MM.1S (cell line): ENCODE measurements at regions not wholly inside any gene's neighbourhood (a gene's known extent, or its start where the extent isn't known, plus 50 kb on each side); places are given as distances from the start of the nearest gene placed in this dataset.

Experiments
- DNase-seq: peaks from one replicate; pipeline ENCODE4 v3.0.0-alpha.2; 2015
- H2AFZ ChIP-seq: fragments of 300-600 bp; sonication (generic); 2 replicates; pipeline ENCODE4 v1.6.0; 2016; ENCODE audit warnings: antibody characterized with exemption, low read length
- H3F3A ChIP-seq: fragments of 300-600 bp; sonication (generic); 2 replicates; pipeline ENCODE4 v1.6.1; 2016; ENCODE audit warnings: mild to moderate bottlenecking, antibody characterized with exemption, low read length, moderate library complexity, mixed read lengths; ENCODE audit not compliant: insufficient read depth
- H3K27ac ChIP-seq: fragments of 300-600 bp; sonication (generic); 2 replicates; pipeline ENCODE4 v1.5.1; 2016; ENCODE audit warnings: mild to moderate bottlenecking, low read length
- H3K27me3 ChIP-seq: fragments of 300-600 bp; sonication (generic); replicated peaks from 2 replicates; pipeline ENCODE4 v1.6.0; 2016; ENCODE audit warnings: low read length; ENCODE audit not compliant: insufficient read depth
- H3K36me3 ChIP-seq: fragments of 300-600 bp; sonication (generic); replicated peaks from 2 replicates; pipeline ENCODE4 v1.6.1; 2016; ENCODE audit warnings: mild to moderate bottlenecking, low read length, mixed read lengths; ENCODE audit not compliant: insufficient read depth
- H3K4me1 ChIP-seq: fragments of 300-600 bp; sonication (generic); 2 replicates; pipeline ENCODE4 v1.6.1; 2016; ENCODE audit warnings: low read length, mixed read lengths
- H3K4me2 ChIP-seq: fragments of 300-600 bp; sonication (generic); 2 replicates; pipeline ENCODE4 v1.6.0; 2016; ENCODE audit warnings: low read depth, low read length
- H3K4me3 ChIP-seq: fragments of 300-600 bp; sonication (generic); 2 replicates; pipeline ENCODE4 v1.5.1; 2016; ENCODE audit warnings: low read length, mixed read lengths
- H3K79me2 ChIP-seq: fragments of 300-600 bp; sonication (generic); 2 replicates; pipeline ENCODE4 v1.6.1; 2016; ENCODE audit warnings: mixed run types, low read length, mixed read lengths
- H3K9ac ChIP-seq: fragments of 300-600 bp; sonication (generic); 2 replicates; pipeline ENCODE4 v1.6.1; 2016; ENCODE audit warnings: low read length, mixed read lengths
- H3K9me2 ChIP-seq: fragments of 300-600 bp; sonication (generic); replicated peaks from 2 replicates; pipeline ENCODE4 v1.6.1; 2016; ENCODE audit warnings: mild to moderate bottlenecking, low read length, mixed read lengths; ENCODE audit not compliant: insufficient read depth
- H3K9me3 ChIP-seq: fragments of 300-600 bp; sonication (generic); replicated peaks from 2 replicates; pipeline ENCODE4 v1.6.1; 2016; ENCODE audit warnings: mild to moderate bottlenecking, low read length, mixed read lengths; ENCODE audit not compliant: insufficient read depth
- H4K20me1 ChIP-seq: fragments of 300-600 bp; sonication (generic); 2 replicates; pipeline ENCODE4 v1.6.1; 2016; ENCODE audit warnings: mild to moderate bottlenecking, low read length, moderate library complexity, mixed read lengths; ENCODE audit not compliant: insufficient read depth
- EZH2 ChIP-seq: fragments of 300-600 bp; sonication (generic); optimal IDR thresholded peaks from 2 replicates; pipeline ENCODE3; 2017; ENCODE audit warnings: low read depth, mild to moderate bottlenecking, antibody characterized with exemption, low read length, mixed read lengths
- EZH2phosphoT487 ChIP-seq: fragments of 300-600 bp; sonication (generic); IDR thresholded peaks from 2 replicates; pipeline ENCODE4 v1.6.1; 2018; ENCODE audit warnings: antibody characterized with exemption, low read length
- TF ChIP-seq, protein P1 (sequence below): fragments of 300-600 bp; sonication (generic); IDR thresholded peaks from 2 replicates; pipeline ENCODE4 v1.5.1; 2016; ENCODE audit warnings: antibody characterized with exemption, low read length, mixed read lengths

DNA sequence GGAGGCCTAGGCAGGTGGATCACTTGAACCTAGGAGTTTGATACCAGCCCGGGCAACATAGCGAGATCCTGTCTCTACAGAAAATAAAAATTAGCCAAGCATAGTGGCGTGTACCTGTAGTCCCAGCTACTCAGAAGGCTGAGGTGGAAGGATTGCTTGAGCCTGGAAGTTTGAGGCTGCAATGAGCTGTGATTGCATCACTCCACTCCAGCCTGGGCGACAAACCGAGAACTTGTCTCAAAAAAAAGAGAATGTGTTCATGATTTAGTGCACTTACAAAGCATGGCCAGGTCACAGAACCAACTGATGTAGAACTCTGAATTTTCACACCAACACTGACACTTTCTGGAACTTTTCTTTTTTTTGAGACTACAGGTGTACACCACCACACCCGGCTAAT is 182.7 kb downstream of the ZFP64 start:
- Histone ChIP-seq H3K27ac (no peak overlapping the region), H4K20me1 (no peaks in the 10 kb centered on the region), H3K9me2 (no peaks in the 10 kb centered on the region), H3K4me2 (no peak overlapping the region), H3F3A (no peaks in the 10 kb centered on the region), H3K27me3 (no peaks in the 10 kb centered on the region), H3K9ac (no peak overlapping the region), H3K79me2 (no peaks in the 10 kb centered on the region), H3K4me1 (no peaks in the 10 kb centered on the region), H3K36me3 (no peaks in the 10 kb centered on the region), H3K9me3 (no peaks in the 10 kb centered on the region), H2AFZ (no peak overlapping the region), H3K4me3 (no peak overlapping the region)
- DNase-seq = no peak
- TF ChIP-seq, protein P1, sequence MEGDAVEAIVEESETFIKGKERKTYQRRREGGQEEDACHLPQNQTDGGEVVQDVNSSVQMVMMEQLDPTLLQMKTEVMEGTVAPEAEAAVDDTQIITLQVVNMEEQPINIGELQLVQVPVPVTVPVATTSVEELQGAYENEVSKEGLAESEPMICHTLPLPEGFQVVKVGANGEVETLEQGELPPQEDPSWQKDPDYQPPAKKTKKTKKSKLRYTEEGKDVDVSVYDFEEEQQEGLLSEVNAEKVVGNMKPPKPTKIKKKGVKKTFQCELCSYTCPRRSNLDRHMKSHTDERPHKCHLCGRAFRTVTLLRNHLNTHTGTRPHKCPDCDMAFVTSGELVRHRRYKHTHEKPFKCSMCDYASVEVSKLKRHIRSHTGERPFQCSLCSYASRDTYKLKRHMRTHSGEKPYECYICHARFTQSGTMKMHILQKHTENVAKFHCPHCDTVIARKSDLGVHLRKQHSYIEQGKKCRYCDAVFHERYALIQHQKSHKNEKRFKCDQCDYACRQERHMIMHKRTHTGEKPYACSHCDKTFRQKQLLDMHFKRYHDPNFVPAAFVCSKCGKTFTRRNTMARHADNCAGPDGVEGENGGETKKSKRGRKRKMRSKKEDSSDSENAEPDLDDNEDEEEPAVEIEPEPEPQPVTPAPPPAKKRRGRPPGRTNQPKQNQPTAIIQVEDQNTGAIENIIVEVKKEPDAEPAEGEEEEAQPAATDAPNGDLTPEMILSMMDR = no peak
- TF ChIP-seq EZH2 (no peak), EZH2phosphoT487 (no peak)

DNA sequence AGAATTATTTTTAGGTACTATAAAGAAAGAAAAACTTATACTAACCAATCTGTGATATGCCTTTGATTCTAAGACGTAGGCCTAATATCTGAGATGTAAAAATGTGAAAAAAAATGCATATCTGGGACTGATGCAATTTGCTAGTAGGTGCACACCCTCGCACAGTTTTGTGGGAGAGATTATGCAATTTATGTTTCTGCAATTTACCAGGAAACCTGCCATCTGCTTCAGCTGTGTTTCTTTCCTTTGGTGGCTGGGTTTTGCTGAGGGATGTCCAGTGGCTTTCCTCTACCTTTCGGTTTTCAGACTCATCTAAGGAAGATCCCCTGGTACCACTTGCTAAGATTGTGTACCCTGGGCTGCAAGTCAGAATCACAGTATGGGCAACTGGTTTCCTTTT is 186.9 kb downstream of the ZFP64 start:
- no peaks in the 10 kb centered on the region for H3K9me3 ChIP-seq
- H3K4me3 ChIP-seq = no peak overlapping the region
- H3K79me2 ChIP-seq = no peaks in the 10 kb centered on the region
- 0 out of 2 replicates have a peak, but pooled peaks cover 4% of the 10 kb centered on the region for H3K4me1 ChIP-seq
- H3K9me2 ChIP-seq = no peaks in the 10 kb centered on the region
- no peak overlapping the region for H3K4me2 ChIP-seq
- H2AFZ ChIP-seq = no peak overlapping the region
- H3K9ac ChIP-seq = no peak overlapping the region
- TF ChIP-seq, protein P1 = no peak
- TF ChIP-seq EZH2 (no peak), EZH2phosphoT487 (no peak)
- no peak for DNase-seq
- H4K20me1 ChIP-seq = no peaks in the 10 kb centered on the region
- no peaks in the 10 kb centered on the region for H3K27me3 ChIP-seq
- no peaks in the 10 kb centered on the region for H3K36me3 ChIP-seq
- H3F3A ChIP-seq = 0 out of 2 replicates have a peak, but pooled peaks cover 7% of the 10 kb centered on the region
- H3K27ac ChIP-seq = no peak overlapping the region

DNA sequence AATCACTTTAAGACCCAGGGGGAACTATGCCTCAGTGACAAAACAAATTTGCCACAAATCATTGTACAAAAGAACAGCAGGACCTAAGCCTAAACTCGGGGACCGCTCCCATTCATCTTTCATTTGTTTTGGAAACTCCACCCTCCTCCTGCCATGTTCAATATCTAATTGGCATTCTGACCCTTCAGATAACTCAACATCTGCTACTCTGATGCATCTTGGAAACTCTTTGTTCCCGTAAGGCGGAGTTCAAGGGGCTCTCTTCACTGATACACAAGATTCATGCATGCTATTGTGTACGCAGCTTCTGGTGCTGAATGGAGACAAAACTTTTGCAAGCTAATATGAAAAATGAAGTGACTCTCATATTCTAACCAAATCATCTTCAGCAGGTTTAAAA is 187.6 kb downstream of the ZFP64 start:
- Histone ChIP-seq H3K4me2 (no peak overlapping the region), H3K4me1 (0 out of 2 replicates have a peak, but pooled peaks cover 4% of the 10 kb centered on the region), H4K20me1 (no peaks in the 10 kb centered on the region), H3K36me3 (no peaks in the 10 kb centered on the region), H3K9me2 (no peaks in the 10 kb centered on the region), H3K9me3 (no peaks in the 10 kb centered on the region), H3F3A (0 out of 2 replicates have a peak, but pooled peaks cover 7% of the 10 kb centered on the region), H3K4me3 (no peak overlapping the region), H3K9ac (no peak overlapping the region), H3K27me3 (no peaks in the 10 kb centered on the region), H2AFZ (no peak overlapping the region), H3K79me2 (no peaks in the 10 kb centered on the region), H3K27ac (no peak overlapping the region)
- no peak for DNase-seq
- TF ChIP-seq EZH2phosphoT487 (no peak), EZH2 (no peak)
- TF ChIP-seq, protein P1 = no peak
